Nephron progenitor cell (in vitro differentiated cells): ENCODE measurements at regions not wholly inside any gene's neighbourhood (a gene's known extent, or its start where the extent isn't known, plus 50 kb on each side); places are given as distances from the start of the nearest gene placed in this dataset.
"Not testable (repeated sequence)": the region's sequence is repeated elsewhere in the genome, so short reads cannot be mapped to it uniquely, and the experiment has no call there.

Experiments
- DNase-seq: peaks from one replicate; pipeline ENCODE4 v3.0.0; 2021
- H3K27ac Mint-ChIP-seq: 2 replicates; pipeline ENCODE4 v1.8.0; 2021; ENCODE audit warnings: mild to moderate bottlenecking, moderate library complexity, mixed read lengths
- H3K27me3 Mint-ChIP-seq: 2 replicates; pipeline ENCODE4 v1.8.0; 2021; ENCODE audit warnings: mild to moderate bottlenecking, low read depth, mixed read lengths; ENCODE audit not compliant: poor library complexity
- H3K36me3 Mint-ChIP-seq: 2 replicates; pipeline ENCODE4 v1.8.0; 2021; ENCODE audit warnings: low read depth, mixed read lengths
- H3K4me1 Mint-ChIP-seq: 2 replicates; pipeline ENCODE4 v1.8.0; 2021; ENCODE audit warnings: mixed read lengths
- H3K4me3 Mint-ChIP-seq: 2 replicates; pipeline ENCODE4 v1.8.0; 2021; ENCODE audit warnings: mild to moderate bottlenecking, moderate library complexity, mixed read lengths
- H3K9me3 Mint-ChIP-seq: 2 replicates; pipeline ENCODE4 v1.8.0; 2021; ENCODE audit warnings: mild to moderate bottlenecking, moderate library complexity, mixed read lengths
- CTCF ChIP-seq: fragments of 200-600 bp; sonication (generic); IDR thresholded peaks from 2 replicates; pipeline ENCODE4 v1.5.0; 2021; ENCODE audit warnings: antibody characterized with exemption

GRCh38 chr5:18720002-18720401 lies 1085.7 kb downstream of the TAF11L14 start:
- Mint-ChIP-seq H3K9me3 (no peaks in the 10 kb centered on the region), H3K36me3 (no peaks in the 10 kb centered on the region), H3K27ac (no peak overlapping the region), H3K4me1 (no peaks in the 10 kb centered on the region), H3K27me3 (peaks cover 3% of the 10 kb centered on the region), H3K4me3 (no peak overlapping the region)
- no peak for DNase-seq
- no peak for TF ChIP-seq CTCF

GRCh38 chr5:18732556-18733479 lies 1098.6 kb downstream of the TAF11L14 start:
- Mint-ChIP-seq H3K27me3 (no peaks in the 10 kb centered on the region), H3K9me3 (no peaks in the 10 kb centered on the region), H3K27ac (no peak overlapping the region), H3K4me3 (no peak overlapping the region), H3K36me3 (no peaks in the 10 kb centered on the region), H3K4me1 (peaks cover 14% of the 10 kb centered on the region)
- no peak for DNase-seq
- TF ChIP-seq CTCF: no peak

GRCh38 chr5:18736051-18736398 lies 1101.8 kb downstream of the TAF11L14 start:
- no peaks in the 10 kb centered on the region for H3K9me3 Mint-ChIP-seq

DNA sequence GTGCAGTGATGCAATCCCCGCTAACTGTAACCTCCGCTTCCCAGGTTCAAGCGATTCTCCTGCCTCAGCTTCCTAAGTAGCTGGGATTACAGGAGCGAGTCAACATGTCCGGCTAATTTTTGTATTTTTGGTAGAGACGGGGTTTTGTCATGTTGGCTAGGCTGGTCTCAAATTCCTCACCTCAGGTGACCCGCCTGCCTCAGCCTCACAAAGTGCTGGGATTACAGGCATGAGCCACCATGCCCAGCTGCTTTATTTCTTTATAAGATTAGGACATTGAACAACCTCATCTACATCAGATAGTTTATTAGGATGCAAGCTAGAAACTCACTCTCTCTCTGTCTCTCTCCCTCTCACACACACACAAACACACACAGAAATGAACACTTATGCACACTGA lies 1102.5 kb downstream of the TAF11L14 start:
- not testable (repeated sequence) for H3K27ac Mint-ChIP-seq, H3K4me3 Mint-ChIP-seq, H3K27me3 Mint-ChIP-seq, H3K36me3 Mint-ChIP-seq, DNase-seq, H3K9me3 Mint-ChIP-seq
- H3K4me1 Mint-ChIP-seq: peaks cover 14% of the 10 kb centered on the region

More at GRCh38 chr5:18736051-18736398, 1101.8 kb downstream of the TAF11L14 start:
- no peak for DNase-seq
- Mint-ChIP-seq H3K27me3 (peaks cover 4% of the 10 kb centered on the region), H3K27ac (no peak overlapping the region), H3K4me3 (no peak overlapping the region), H3K36me3 (no peaks in the 10 kb centered on the region), H3K4me1 (peaks cover 14% of the 10 kb centered on the region)
- TF ChIP-seq CTCF: no peak

- no peak overlapping the region for H3K27ac Mint-ChIP-seq
- H3K4me3 Mint-ChIP-seq: no peak overlapping the region
- H3K4me1 Mint-ChIP-seq: peaks cover 14% of the 10 kb centered on the region
- no peaks in the 10 kb centered on the region for H3K36me3 Mint-ChIP-seq
- no peaks in the 10 kb centered on the region for H3K9me3 Mint-ChIP-seq
- no peak for TF ChIP-seq CTCF
- no peak for DNase-seq
- peaks cover 4% of the 10 kb centered on the region for H3K27me3 Mint-ChIP-seq
Observed at GRCh38 chr5:18740301-18740700, 1106.0 kb downstream of the TAF11L14 start.

DNA sequence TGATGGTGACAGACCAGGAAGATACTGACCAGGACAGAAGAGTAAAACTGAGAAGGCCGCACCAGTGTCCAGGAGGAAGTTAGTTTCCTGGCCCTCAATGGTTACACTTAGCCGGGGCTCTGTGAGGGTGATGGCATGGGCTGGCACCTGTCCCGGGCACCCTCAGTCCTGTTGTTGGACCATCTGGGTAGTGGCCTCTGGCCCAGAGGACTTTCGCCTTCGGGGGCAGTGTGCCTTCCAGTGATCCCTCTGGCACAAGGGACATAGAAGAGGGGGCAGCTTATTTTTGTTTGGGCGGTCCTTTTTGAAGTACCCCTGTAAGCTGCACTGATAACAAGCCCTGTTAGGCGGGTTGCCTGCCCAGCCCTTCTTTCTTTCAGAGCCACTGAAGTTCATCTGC lies 1108.6 kb downstream of the TAF11L14 start:
- DNase-seq: no peak
- Mint-ChIP-seq H3K4me1 (no peaks in the 10 kb centered on the region), H3K27ac (no peak overlapping the region), H3K36me3 (no peaks in the 10 kb centered on the region), H3K4me3 (no peak overlapping the region), H3K9me3 (peaks cover 10% of the 10 kb centered on the region), H3K27me3 (peaks cover 4% of the 10 kb centered on the region)
- TF ChIP-seq CTCF: no peak
